ENCODE measurements at regions not wholly inside any gene's neighbourhood (a gene's known extent, or its start where the extent isn't known, plus 50 kb on each side); places are given as distances from the start of the nearest gene placed in this dataset.

- TF ChIP-seq CTCF (IDR thresholded peaks at IDR 0.05; ENCODE audit: poor library complexity) (peak; percentile 18), EZH2 (IDR thresholded peaks at IDR 0.05; ENCODE audit: borderline replicate concordance) (no peak), EZH2phosphoT487 (IDR thresholded peaks at IDR 0.05; ENCODE audit: low read depth, severe bottlenecking, unreplicated experiment) (no peak)
Observed at GRCh38 chr16:65697065-65697464, 575.2 kb upstream of the CDH11 start.
